ENCODE measurements at regions not wholly inside any gene's neighbourhood (a gene's known extent, or its start where the extent isn't known, plus 50 kb on each side); places are given as distances from the start of the nearest gene placed in this dataset.

DNA sequence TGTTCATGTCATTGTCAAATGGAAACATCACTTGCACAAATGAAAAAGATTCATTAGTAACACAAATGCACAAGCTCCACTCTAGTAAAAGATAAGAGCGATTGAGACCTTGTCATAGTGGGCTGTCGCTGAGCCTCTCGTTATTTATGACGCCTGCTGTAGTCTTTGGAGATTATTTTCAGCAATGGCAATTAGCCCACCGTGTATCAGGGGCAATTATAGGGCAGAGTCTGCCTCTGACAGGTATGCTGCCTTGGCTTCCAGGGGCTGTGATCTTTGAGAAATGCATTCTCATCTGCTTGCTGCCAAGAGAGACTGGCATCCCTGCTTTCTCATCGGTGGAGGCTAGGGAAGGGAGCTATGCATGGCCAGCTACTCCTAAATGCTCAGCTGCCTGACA, 426.8 kb upstream of the CLINT1 start:
- peak; percentile 37 for DNase-seq

DNA sequence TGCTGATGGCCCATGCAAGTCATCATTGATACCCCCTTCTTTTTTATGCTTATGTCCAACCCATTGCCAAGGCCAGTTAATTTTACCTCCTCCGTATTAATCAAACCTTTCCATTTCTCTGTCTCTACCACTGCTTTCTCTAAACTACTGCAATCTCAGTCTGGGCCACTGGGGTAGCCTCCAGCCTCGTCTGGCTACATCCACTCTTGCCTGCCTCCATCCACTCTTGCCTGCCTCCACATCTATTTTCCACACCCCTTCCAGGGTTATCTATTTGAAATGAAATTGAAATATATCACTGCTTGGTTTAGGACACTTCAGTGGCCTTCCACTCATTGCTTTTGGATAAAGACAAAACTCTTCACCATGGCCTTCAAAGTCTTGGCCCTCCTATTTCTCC, 425.3 kb upstream of the CLINT1 start:
- DNase-seq, result no peak

DNA sequence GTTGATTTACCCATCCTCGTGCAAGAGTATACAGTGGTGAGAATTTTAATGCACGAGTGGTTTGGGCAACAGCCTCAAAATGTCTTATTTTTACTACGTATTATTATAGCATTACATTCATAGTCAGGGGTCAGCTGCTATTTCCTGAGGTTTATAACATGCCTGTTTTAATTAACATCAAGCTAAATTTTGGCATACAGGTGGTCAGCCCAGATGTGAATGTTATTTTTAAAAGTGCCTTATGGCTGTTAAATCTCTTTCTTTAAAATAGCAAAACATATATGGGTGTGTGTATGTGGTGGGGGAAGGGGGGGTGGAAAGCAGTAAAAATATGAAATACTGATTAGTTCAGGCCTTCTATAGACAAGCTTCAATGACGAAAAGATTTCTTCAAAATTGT, 424.5 kb upstream of the CLINT1 start:
- no peak for DNase-seq

DNA sequence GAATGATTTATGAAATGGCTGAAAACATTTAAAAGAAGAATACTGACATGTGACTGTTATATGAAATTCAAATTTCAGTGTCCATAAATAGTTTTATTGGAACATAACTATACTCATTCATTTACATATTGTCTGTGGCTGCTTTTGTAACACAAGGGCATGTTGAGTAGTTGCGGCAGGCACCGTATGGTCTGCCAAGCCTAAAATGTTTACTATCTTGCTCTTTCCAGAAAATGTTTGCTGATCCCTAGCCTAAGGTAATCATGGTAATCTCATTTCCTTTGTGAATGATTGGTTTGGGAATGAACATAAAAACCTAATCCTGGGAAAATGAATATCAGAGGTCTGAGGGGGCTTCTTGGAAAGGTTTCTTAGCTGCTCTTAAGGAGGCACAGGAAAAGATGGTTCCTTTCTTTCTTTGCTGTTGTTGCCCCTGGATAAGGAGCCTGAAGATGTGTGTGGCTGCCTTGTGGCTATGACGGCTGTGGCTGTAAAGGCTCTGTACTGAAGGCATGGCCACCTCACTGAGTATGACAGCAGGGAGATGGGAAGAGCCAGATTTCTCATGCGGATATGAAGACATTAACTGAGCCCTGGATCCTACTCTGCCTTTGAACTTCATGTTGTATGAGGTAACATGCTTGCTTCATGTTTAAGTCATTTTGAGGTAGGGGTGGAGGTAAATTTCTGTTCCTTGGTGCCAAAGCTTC, 419.4 kb upstream of the CLINT1 start:
- DNase-seq, result no peak

DNA sequence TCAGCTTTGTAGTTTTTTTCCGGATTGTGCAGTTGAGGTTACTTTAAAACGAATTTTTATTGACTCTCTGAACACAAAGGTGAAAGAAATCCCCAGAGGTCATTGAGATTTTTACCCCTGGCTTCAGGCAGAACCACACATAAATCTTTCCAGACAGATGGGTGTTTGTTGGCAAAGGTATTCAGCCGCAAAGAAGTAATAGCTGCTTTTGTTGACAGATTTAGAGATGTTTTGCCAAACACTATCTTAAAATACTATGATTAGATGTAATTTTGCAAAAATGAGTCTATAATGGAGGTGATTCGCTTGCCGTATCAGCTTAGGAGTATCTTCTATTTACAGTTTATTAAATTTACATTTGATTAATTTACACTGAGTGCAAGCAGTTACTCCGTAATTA, 418.3 kb upstream of the CLINT1 start:
- peak; percentile 66 for DNase-seq

DNA sequence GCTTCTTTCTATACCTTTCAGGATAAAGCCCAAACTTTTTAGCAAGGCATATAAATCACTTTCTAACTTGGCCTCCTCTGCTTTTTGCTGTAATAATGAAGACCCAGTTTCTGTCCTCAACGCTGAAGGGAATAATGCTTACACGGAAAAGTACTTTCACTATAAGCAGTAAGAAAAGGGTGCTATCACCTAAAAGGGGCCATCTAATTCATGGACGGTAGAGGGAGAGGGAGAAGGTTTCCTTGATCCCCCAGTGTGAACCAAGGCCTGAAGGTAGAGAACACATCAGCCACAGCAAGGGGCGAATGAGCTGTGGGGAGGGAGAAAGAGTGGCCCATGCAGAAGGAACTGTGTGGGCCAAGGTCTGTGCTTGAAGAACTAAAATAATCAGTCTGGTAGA, 417.7 kb upstream of the CLINT1 start:
- DNase-seq, result no peak

DNA sequence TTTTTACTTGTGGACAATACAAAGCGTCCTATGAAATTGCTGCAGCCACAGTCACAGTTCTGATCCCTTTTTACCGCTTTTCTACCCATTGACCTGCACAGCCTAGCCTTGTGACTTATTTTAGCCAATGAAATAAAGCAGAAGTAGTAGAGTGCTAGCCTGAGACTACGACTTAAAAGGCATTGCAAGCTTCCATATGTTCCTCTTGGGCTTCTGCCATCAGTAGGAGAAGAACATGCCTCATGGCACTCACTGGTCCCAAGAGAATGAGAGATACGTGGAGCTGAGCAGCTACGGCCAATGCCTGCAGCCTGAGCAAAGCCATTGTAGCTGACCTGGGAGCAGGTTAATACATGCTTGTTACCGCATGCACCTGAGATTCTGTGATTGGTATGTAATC, 416.6 kb upstream of the CLINT1 start:
- peak; percentile 8 for DNase-seq

GRCh38 chr5:158273035-158273434, 414.1 kb upstream of the CLINT1 start:
- no peak for DNase-seq

DNA sequence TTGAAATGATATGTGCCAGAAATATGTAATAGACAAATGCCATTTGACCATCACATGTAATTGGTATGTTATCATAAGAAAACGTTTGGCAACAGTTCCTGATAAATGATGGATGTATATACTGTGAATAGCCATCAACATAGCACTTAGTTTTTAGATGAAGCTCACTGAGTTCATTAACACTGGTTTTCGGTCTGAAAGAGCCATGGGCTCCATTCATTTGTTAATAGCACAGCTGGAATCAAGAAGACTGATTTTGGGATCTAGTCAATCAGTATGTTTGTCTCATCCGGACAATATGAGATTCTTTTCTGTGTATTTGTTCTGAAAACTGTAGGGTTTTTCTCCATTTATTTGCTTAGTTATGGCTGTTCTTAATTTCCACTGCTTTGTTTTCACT, 413.5 kb upstream of the CLINT1 start:
- no peak for DNase-seq

DNA sequence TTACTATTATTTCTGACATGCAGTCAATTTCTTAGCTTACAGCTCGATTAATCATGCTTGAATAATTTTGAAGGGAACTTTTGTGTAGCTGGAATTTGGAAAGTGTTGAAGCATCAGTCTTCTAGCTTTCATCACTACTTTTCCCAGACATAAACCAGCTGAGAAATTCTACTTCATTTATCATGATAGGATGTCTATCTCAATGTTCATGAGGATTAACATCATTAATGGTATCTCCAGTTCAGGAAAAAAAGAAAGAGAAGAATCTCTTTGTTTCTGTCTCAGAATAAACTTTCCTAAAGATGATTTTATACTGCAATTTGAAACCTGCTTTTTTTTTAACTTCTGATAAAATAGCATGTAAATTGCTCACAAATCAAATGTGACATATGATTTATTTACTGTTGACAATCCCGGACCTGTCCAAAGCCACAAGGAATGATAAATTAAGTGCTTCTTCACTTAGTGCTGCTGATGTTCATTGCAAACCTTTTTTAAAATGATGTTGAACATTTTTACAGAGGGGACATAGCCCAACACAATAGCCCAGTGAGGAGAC, 412.1 kb upstream of the CLINT1 start:
- DNase-seq, result no peak

DNA sequence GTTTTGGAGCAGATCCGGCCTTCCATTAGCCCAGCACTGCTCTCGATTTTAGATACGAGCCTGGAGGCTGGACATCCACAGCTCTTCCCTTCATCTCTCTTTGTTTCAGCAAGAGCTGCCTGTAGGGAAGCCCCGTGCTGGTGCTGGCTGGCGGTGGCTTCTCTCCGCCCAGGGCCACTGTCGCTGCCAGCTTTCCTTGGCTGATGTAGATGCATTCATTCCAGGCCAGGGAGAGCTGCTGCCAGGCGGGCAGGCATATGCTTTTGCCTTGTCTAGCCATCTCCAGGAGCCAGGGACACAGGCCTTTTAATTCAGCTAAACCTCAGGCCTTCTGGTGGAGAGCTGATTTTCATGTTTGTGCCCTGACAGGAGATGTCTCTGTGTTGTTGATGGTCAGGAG, 409.3 kb upstream of the CLINT1 start:
- no peak for DNase-seq

DNA sequence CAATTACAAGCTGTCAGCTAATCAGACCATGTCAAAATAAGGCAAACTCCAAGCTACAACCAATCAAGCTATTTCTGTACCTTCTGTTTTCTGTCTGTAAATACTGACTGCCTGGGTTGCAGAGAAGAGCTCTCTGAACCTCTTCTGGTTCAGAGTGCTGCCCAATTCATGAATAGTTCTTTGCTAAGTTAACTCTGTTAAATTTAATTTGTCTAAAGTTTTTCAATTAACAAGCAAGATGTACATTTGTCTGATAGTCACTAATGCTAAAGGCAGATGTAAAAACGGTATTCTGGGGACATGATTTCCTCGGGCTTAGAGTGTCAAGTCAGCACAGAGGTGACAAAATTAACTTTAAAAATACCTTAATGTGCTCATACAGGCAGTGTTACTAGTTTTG, 408.3 kb upstream of the CLINT1 start:
- DNase-seq, result no peak

DNA sequence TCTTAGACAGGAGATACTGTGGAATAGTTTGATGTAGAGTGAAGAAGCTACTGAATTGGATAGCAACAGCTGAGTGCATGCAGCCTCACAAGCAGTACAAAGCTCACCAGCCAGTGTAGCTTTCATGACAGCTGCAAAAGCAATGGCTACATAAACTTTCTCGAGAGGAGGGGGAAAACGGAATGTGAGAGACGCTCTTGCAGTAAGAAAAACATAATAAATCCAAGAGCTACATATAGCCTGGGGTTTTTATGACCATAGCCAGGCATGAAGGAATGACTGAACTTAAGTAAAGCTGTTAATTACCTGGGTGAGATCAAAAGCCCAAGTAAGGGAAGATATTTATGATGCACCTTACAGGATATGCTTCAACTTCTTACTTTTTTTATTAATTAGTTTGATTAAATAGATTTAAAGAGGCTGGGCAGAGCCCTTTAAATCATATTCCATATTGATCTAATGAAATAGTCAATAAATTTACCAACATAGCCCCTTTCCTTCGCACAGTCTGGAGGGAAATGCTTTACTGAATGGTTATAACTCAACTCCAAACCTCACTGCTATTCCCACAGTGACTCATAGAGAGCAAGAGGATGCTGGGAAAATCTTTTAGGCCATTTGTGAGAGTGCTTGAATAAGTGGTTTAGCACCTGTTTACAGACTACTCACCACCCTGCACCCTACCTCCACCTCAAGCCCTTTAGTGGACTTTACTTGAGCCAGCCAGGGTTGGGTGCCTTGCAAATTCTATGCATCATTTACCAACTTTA, 407.2 kb upstream of the CLINT1 start:
- no peak for DNase-seq

DNA sequence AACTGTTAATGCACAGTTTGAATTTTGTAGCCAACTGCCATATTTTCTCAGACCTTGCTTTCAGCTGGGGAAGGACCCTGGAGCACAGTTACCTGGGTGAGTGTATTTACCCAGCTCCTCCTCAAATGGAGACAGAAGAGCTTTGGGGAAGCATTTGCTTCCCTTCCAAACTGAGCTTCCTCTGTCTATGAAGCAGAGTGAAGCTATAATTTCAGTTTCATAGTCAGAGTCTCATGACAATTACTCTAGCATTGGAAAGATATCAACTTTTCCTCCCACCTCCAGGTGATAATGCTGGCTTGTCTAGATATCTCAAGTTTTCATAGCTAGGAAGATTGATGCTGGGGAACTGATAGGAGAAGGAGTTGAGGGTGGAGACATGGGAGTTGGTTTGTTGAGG, 406.4 kb upstream of the CLINT1 start:
- DNase-seq, result peak; percentile 8

DNA sequence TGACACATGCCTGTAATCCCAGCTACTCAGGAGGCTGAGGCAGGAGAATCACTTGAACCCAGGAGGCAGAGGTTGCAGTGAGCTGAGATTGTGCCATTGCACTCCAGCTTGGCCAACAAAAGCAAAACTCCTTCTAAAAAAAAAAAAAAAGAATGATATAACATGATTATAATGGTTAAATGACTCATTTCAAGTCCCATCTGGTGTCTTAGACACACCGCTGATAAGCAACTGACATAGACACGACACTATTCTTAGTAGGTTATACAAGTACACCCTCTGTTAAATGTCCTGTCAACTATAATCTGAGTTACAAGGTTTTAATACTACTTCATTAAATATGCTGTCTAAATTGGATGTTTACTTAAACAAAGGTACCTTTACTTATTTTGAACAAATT, 405.3 kb upstream of the CLINT1 start:
- peak; percentile 5 for DNase-seq

GRCh38 chr5:158261674-158262367, 402.9 kb upstream of the CLINT1 start:
- no peak for DNase-seq

GRCh38 chr5:158256096-158256495, 397.2 kb upstream of the CLINT1 start:
- no peak for DNase-seq

- DNase-seq, result no peak
Measured at GRCh38 chr5:158255609-158256008, 396.7 kb upstream of the CLINT1 start.

DNA sequence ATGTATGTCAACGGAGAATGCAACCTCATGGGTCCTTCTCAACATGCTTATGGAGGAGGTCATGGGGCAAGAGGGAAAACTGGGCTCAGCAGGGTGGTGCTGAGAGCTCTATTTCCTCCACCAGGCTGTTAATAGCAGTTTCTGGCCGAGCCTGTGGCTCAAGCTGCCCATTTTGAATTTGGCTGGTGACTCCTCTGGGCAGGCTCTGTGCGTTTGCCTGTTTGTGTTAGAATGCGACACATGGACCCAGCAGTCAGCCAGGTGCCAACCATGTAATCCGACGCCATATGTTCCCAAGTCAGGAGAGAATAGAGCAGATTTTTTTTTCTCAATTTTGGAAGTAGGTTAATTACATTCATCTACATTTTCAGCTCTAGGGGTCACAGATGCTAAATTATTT, 387.7 kb upstream of the CLINT1 start:
- DNase-seq, result peak; percentile 89

DNA sequence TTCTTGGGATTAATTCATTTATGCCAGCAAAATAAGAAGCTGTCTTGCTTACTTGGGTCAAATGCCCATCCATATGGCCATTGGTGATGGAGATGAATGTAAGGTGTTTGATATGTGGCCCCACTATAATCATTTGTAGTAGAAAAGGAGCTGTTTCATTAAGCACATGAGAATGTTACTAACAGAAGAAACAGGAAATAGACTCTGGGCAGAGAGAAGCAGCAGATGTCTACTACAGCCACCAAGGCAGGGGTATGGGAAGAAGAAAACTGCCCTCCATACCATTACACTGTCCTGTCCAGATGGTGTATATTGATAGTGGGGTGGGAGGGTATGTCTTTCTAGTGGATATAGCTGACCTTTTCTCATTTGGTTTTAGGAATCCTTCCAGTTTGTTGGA, 386.6 kb upstream of the CLINT1 start:
- DNase-seq, result no peak

- DNase-seq, result no peak
Measured at GRCh38 chr5:158244882-158245281, 385.9 kb upstream of the CLINT1 start.

DNA sequence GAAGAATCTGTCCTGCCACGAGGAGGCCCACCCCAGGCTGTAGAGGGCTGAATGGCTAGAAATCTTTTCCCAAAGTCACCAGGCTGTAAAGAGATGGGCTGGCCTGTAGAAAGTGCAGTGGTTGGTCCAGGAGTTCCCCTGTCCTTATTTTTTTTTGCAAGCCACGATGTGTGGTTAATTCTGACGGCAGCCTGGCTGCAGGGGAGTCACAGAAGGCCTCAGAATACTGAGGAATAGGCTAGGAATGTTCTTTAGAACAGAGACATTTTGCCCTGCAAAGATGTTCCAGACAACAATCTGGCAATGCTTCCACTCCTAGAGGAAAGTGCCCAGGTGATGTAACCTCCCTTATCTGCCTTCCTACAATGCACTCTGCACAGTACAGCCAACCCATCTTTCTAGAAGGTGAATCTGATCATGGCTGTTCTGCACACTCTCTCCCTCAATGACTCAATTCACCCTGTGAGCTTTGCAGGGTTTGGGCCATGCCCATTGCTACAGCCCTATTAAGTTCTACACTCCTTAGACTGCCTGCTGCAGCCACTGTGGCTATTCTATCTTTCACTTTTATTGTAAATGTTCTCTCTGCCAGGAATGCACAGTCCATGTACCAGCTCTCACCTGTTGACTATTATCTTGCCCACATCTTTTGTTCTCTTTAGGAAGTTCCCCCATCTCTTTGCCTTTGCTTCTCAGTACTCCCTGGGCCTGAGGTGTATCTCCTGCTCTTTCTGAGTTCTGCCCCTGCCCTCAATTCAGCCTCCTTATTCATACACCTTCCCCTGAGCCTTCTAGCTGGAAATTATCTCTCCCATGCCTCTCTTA, 377.8 kb upstream of the CLINT1 start:
- no peak for DNase-seq

- DNase-seq, result no peak
Measured at GRCh38 chr5:158235159-158235547, 376.2 kb upstream of the CLINT1 start.
